ENCODE measurements at regions not wholly inside any gene's neighbourhood (a gene's known extent, or its start where the extent isn't known, plus 50 kb on each side); places are given as distances from the start of the nearest gene placed in this dataset.

DNA sequence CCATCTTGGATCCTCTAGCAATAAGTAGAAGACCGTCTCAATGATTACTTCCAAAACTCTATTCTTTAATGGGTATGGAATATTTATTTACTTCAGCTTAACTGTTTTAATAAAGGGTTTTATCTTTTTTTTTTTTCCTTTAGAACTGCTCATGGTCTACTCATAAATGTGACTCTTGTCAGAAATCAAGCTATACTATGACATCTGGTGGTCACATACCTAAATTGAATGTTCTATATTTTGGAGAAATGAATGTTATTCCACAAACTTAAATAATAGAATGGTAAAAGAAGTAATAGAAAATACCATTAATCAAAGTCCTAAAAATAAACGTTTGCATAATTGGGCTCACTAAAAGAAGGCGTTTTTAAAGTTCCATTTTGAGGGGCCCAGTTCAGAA lies 131.2 kb upstream of the PLCXD3 start:
- TF ChIP-seq, protein P1, sequence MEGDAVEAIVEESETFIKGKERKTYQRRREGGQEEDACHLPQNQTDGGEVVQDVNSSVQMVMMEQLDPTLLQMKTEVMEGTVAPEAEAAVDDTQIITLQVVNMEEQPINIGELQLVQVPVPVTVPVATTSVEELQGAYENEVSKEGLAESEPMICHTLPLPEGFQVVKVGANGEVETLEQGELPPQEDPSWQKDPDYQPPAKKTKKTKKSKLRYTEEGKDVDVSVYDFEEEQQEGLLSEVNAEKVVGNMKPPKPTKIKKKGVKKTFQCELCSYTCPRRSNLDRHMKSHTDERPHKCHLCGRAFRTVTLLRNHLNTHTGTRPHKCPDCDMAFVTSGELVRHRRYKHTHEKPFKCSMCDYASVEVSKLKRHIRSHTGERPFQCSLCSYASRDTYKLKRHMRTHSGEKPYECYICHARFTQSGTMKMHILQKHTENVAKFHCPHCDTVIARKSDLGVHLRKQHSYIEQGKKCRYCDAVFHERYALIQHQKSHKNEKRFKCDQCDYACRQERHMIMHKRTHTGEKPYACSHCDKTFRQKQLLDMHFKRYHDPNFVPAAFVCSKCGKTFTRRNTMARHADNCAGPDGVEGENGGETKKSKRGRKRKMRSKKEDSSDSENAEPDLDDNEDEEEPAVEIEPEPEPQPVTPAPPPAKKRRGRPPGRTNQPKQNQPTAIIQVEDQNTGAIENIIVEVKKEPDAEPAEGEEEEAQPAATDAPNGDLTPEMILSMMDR (IDR thresholded peaks at IDR 0.05; ENCODE audit: extremely low read depth, insufficient read depth, missing control alignments) = peak; percentile 4
- DNase-seq (ENCODE audit: low spot score) = no peak
- in situ Hi-C loops (cut with MboI; ENCODE audit: low pct_unique_long_range_greater_than_20kb, low sequenced_read_pairs, unreplicated experiment) = no loop called here

GRCh38 chr5:41638685-41639084 lies 128.3 kb upstream of the PLCXD3 start:
- in situ Hi-C loops (cut with MboI; ENCODE audit: low pct_unique_long_range_greater_than_20kb, low sequenced_read_pairs, unreplicated experiment) = no loop called here
- TF ChIP-seq, protein P1 (IDR thresholded peaks at IDR 0.05; ENCODE audit: extremely low read depth, insufficient read depth, missing control alignments) = no peak
- no peak for DNase-seq (ENCODE audit: low spot score)

DNA sequence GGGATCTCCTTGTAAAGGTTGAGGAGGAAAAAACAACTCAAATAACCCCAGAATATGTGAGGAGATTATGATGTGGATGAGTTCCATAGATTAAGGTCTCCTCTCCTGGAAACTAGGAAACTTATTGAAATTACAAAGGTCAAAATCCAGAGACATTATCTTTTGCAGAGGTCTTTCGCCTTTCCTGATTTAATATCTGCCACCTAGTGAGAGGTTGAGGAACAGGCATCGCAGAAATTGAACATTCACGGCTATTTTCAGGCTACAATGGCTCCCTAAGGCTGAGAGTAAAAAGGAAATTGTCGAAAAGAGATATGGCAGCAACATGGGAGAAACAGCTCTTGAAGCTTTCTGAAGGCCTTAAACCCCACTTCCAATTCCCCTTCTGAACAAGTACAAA lies 127.5 kb upstream of the PLCXD3 start:
- DNase-seq (ENCODE audit: low spot score) = no peak
- in situ Hi-C loops (cut with MboI; ENCODE audit: low pct_unique_long_range_greater_than_20kb, low sequenced_read_pairs, unreplicated experiment) = no loop called here
- TF ChIP-seq, protein P1 (IDR thresholded peaks at IDR 0.05; ENCODE audit: extremely low read depth, insufficient read depth, missing control alignments) = no peak

DNA sequence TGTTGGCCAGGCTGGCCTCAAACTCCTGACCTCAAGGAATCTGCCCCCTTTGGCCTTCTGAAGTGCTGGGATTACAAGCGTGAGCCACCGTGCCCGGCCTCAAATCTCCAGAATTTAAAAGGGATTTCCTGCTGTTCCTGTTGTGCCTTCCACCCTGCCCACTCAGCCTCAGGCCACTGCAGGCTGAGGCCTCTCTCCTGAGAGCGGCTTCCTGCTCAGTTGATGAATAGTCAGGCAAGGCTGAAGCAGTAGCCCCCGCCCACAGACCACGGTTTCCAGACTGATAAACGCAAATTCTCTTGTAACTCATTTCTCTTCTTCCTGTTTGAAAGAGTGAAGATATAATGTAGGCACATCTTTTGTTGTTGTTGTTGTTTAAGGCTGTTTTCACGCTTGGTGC lies 127.0 kb upstream of the PLCXD3 start:
- DNase-seq (ENCODE audit: low spot score) = no peak
- in situ Hi-C loops (cut with MboI; ENCODE audit: low pct_unique_long_range_greater_than_20kb, low sequenced_read_pairs, unreplicated experiment) = no loop called here
- TF ChIP-seq, protein P1 (IDR thresholded peaks at IDR 0.05; ENCODE audit: extremely low read depth, insufficient read depth, missing control alignments) = no peak

GRCh38 chr5:41636605-41637004 lies 126.2 kb upstream of the PLCXD3 start:
- in situ Hi-C loops (cut with MboI; ENCODE audit: low pct_unique_long_range_greater_than_20kb, low sequenced_read_pairs, unreplicated experiment) = no loop called here
- TF ChIP-seq, protein P1 (IDR thresholded peaks at IDR 0.05; ENCODE audit: extremely low read depth, insufficient read depth, missing control alignments) = peak; percentile 21
- peak; percentile 2 for DNase-seq (ENCODE audit: low spot score)

DNA sequence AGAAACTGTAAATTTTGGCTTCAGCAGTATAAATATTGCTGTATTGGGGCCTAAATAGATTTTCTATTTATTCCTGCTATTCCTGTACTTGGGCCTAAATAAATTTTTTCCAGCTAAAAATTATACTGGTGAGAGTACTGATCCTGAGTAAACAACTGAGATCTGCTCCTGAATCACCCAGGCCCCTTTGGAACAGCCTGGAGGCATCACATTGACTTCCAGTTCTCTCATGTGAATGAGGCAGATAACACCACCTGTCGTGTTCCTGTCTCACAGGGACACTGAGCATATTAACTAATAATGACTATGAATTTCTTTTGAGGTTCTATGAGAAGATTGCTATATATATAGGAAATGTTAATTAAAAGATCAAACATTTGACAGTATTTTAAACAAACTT lies 119.5 kb upstream of the PLCXD3 start:
- in situ Hi-C loops (cut with MboI; ENCODE audit: low pct_unique_long_range_greater_than_20kb, low sequenced_read_pairs, unreplicated experiment) = no loop called here
- TF ChIP-seq, protein P1 (IDR thresholded peaks at IDR 0.05; ENCODE audit: extremely low read depth, insufficient read depth, missing control alignments) = no peak
- DNase-seq (ENCODE audit: low spot score) = no peak

- DNase-seq (ENCODE audit: low spot score) = no peak
- TF ChIP-seq, protein P1 (IDR thresholded peaks at IDR 0.05; ENCODE audit: extremely low read depth, insufficient read depth, missing control alignments) = no peak
- in situ Hi-C loops (cut with MboI; ENCODE audit: low pct_unique_long_range_greater_than_20kb, low sequenced_read_pairs, unreplicated experiment) = no loop called here
Observed at GRCh38 chr5:41625571-41625970, 115.2 kb upstream of the PLCXD3 start.

Data from GM13977 (cell line).